GM23248 (cell line): ENCODE measurements at regions not wholly inside any gene's neighbourhood (a gene's known extent, or its start where the extent isn't known, plus 50 kb on each side); places are given as distances from the start of the nearest gene placed in this dataset. TPM values are rescaled to one million over a fixed set of nuclear protein-coding genes. Genes with fewer than 3 reads are reported as not detected.

ENCODE experiments used
- DNase-seq: peaks from one replicate; pipeline ENCODE4 v3.0.0-alpha.2; 2015
- H2AFZ ChIP-seq: fragments of 200-600 bp; sonication (generic); 2 replicates; pipeline ENCODE4 v1.6.1; 2016; ENCODE audit warnings: antibody characterized with exemption
- H3F3A ChIP-seq: fragments of 200-600 bp; sonication (generic); 2 replicates; pipeline ENCODE4 v1.6.1; 2016; ENCODE audit warnings: mild to moderate bottlenecking, antibody characterized with exemption, mixed run types; ENCODE audit not compliant: insufficient read depth
- H3K27ac ChIP-seq: fragments of 200-600 bp; sonication (generic); 2 replicates; pipeline ENCODE4 v1.5.1; 2016; ENCODE audit warnings: mild to moderate bottlenecking
- H3K27me3 ChIP-seq: fragments of 200-600 bp; sonication (generic); replicated peaks from 2 replicates; pipeline ENCODE4 v1.6.1; 2016; ENCODE audit warnings: mild to moderate bottlenecking; ENCODE audit not compliant: insufficient read depth
- H3K36me3 ChIP-seq: fragments of 200-600 bp; sonication (generic); 2 replicates; pipeline ENCODE4 v1.6.1; 2016; ENCODE audit warnings: low read depth, mild to moderate bottlenecking
- H3K4me1 ChIP-seq: fragments of 200-600 bp; sonication (generic); 2 replicates; pipeline ENCODE4 v1.6.1; 2016; ENCODE audit warnings: mild to moderate bottlenecking; ENCODE audit not compliant: insufficient read depth
- H3K4me2 ChIP-seq: fragments of 200-600 bp; sonication (generic); one replicate; pipeline ENCODE4 v1.6.1; 2016; ENCODE audit warnings: mild to moderate bottlenecking; ENCODE audit not compliant: unreplicated experiment
- H3K4me3 ChIP-seq: fragments of 200-600 bp; sonication (generic); 2 replicates; pipeline ENCODE4 v1.5.1; 2016; ENCODE audit warnings: mild to moderate bottlenecking
- H3K79me2 ChIP-seq: fragments of 200-600 bp; sonication (generic); 2 replicates; pipeline ENCODE4 v1.6.1; 2016; ENCODE audit warnings: mild to moderate bottlenecking; ENCODE audit not compliant: insufficient read depth
- H3K9ac ChIP-seq: fragments of 200-600 bp; sonication (generic); 2 replicates; pipeline ENCODE4 v1.6.1; 2016; ENCODE audit warnings: mild to moderate bottlenecking
- H3K9me2 ChIP-seq: fragments of 200-600 bp; sonication (generic); 2 replicates; pipeline ENCODE4 v1.6.1; 2016; ENCODE audit warnings: mixed run types, mild to moderate bottlenecking, moderate library complexity; ENCODE audit not compliant: insufficient read depth
- H3K9me3 ChIP-seq: fragments of 200-600 bp; sonication (generic); one replicate; pipeline ENCODE4 v1.6.1; 2017; ENCODE audit warnings: low read depth
- H4K20me1 ChIP-seq: fragments of 200-600 bp; sonication (generic); 2 replicates; pipeline ENCODE4 v1.6.0; 2016; ENCODE audit not compliant: insufficient read depth
- EZH2 ChIP-seq: fragments of 200-600 bp; sonication (generic); IDR thresholded peaks from 2 replicates; pipeline ENCODE4 v1.6.1; 2018; ENCODE audit warnings: antibody characterized with exemption, mild to moderate bottlenecking; ENCODE audit not compliant: insufficient read depth, poor library complexity, severe bottlenecking
- EZH2phosphoT487 ChIP-seq: fragments of 200-600 bp; sonication (generic); IDR thresholded peaks from 2 replicates; pipeline ENCODE4 v1.6.1; 2018; ENCODE audit warnings: antibody characterized with exemption, moderate library complexity, mild to moderate bottlenecking, low read depth; ENCODE audit not compliant: insufficient read depth
- WGBS, 2 experiments: methylation state at CpG; one replicate each; pipeline ENCODE4 v1.1.6; 2015 to 2017; ENCODE audit warnings: low lambda C conversion rate in 2 of 2, low coverage in 1 of 2; ENCODE audit errors: missing lambda C conversion rate in 2 of 2; 5-methylcytosine and 5-hydroxymethylcytosine counted together
- in situ Hi-C: fragments of 300-500 bp; cut with MboI; formaldehyde crosslinking; loops from 2 replicates; pipeline ENCODE4 v1.15.0; 2020
- small RNA-seq: library from RNA; depleted of rRNA; stranded (forward); fragments of <200 nt; gene quantifications from one replicate; pipeline ENCODE3, GENCODE V24; 2014; ENCODE audit warnings: low read depth, low replicate concordance

GRCh38 chrX:35728481-35728880, 69.7 kb upstream of the MAGEB16 start:
- in situ Hi-C loops, result no loop called here
- no peaks in the 10 kb centered on the region for H3K9me2 ChIP-seq
- H3K36me3 ChIP-seq, result no peaks in the 10 kb centered on the region
- H4K20me1 ChIP-seq, result no peaks in the 10 kb centered on the region
- H3K9ac ChIP-seq, result no peak overlapping the region
- no peak overlapping the region for H3K27ac ChIP-seq
- 19 to 30% methylated on average over 3 of the region's 3 CpGs for WGBS, 2 experiments
- H2AFZ ChIP-seq, result no peak overlapping the region
- no peaks in the 10 kb centered on the region for H3K79me2 ChIP-seq
- H3K27me3 ChIP-seq, result no peaks in the 10 kb centered on the region
- no peaks in the 10 kb centered on the region for H3K4me1 ChIP-seq
- DNase-seq, result no peak
- no peaks in the 10 kb centered on the region for H3F3A ChIP-seq
- H3K9me3 ChIP-seq, result no peaks in the 10 kb centered on the region
- H3K4me3 ChIP-seq, result no peak overlapping the region
- TF ChIP-seq EZH2, result no peak
- TF ChIP-seq EZH2phosphoT487, result no peak
- H3K4me2 ChIP-seq, result no peak overlapping the region

GRCh38 chrX:35733879-35734278, 64.3 kb upstream of the MAGEB16 start:
- H3K4me3 ChIP-seq, result no peak overlapping the region
- H3K9me3 ChIP-seq, result no peaks in the 10 kb centered on the region
- no peaks in the 10 kb centered on the region for H3K4me1 ChIP-seq
- TF ChIP-seq EZH2 (no peak), EZH2phosphoT487 (no peak)
- no peaks in the 10 kb centered on the region for H3K9me2 ChIP-seq
- in situ Hi-C loops, result no loop called here
- H3K27me3 ChIP-seq, result no peaks in the 10 kb centered on the region
- H3F3A ChIP-seq, result no peaks in the 10 kb centered on the region
- no peaks in the 10 kb centered on the region for H4K20me1 ChIP-seq
- H2AFZ ChIP-seq, result no peak overlapping the region
- H3K79me2 ChIP-seq, result no peaks in the 10 kb centered on the region
- H3K4me2 ChIP-seq, result no peak overlapping the region
- no peak for DNase-seq
- no peak overlapping the region for H3K9ac ChIP-seq
- WGBS, 2 experiments, result 36 to 43% methylated on average over 4 to 7 of the region's 7 CpGs
- H3K36me3 ChIP-seq, result no peaks in the 10 kb centered on the region
- H3K27ac ChIP-seq, result no peak overlapping the region

GRCh38 chrX:35741142-35741541, 57.0 kb upstream of the MAGEB16 start:
- Histone ChIP-seq H2AFZ (no peak overlapping the region), H3F3A (no peaks in the 10 kb centered on the region), H3K9me2 (no peaks in the 10 kb centered on the region), H3K27me3 (no peaks in the 10 kb centered on the region), H4K20me1 (no peaks in the 10 kb centered on the region), H3K4me2 (no peak overlapping the region), H3K4me1 (no peaks in the 10 kb centered on the region), H3K27ac (no peak overlapping the region), H3K79me2 (no peaks in the 10 kb centered on the region), H3K4me3 (no peak overlapping the region), H3K9me3 (no peaks in the 10 kb centered on the region), H3K9ac (no peak overlapping the region), H3K36me3 (no peaks in the 10 kb centered on the region)
- DNase-seq, result no peak
- TF ChIP-seq EZH2phosphoT487, result no peak
- TF ChIP-seq EZH2, result no peak
- 42 to 60% methylated on average over 1 of the region's 1 CpG for whole genome bisulfite sequencing, 2 experiments
- in situ Hi-C loops, result no loop called here

GRCh38 chrX:35743331-35743730, 54.8 kb upstream of the MAGEB16 start:
- Histone ChIP-seq H3K9ac (no peak overlapping the region), H4K20me1 (no peaks in the 10 kb centered on the region), H3K27me3 (no peaks in the 10 kb centered on the region), H3K27ac (no peak overlapping the region), H2AFZ (no peak overlapping the region), H3F3A (no peaks in the 10 kb centered on the region), H3K9me2 (no peaks in the 10 kb centered on the region), H3K36me3 (no peaks in the 10 kb centered on the region), H3K4me3 (no peak overlapping the region), H3K79me2 (no peaks in the 10 kb centered on the region), H3K4me1 (no peaks in the 10 kb centered on the region), H3K4me2 (no peak overlapping the region), H3K9me3 (no peaks in the 10 kb centered on the region)
- 11 to 12% methylated on average over 2 of the region's 2 CpGs for WGBS, 2 experiments
- in situ Hi-C loops, result no loop called here
- no peak for DNase-seq
- TF ChIP-seq EZH2 (no peak), EZH2phosphoT487 (no peak)

Small RNA genes in the stretch of these regions (small RNA-seq; reads per million reads assigned to genes)
- not detected for gene RNU6-1087P
